ENCODE measurements at regions not wholly inside any gene's neighbourhood (a gene's known extent, or its start where the extent isn't known, plus 50 kb on each side); places are given as distances from the start of the nearest gene placed in this dataset.

DNA sequence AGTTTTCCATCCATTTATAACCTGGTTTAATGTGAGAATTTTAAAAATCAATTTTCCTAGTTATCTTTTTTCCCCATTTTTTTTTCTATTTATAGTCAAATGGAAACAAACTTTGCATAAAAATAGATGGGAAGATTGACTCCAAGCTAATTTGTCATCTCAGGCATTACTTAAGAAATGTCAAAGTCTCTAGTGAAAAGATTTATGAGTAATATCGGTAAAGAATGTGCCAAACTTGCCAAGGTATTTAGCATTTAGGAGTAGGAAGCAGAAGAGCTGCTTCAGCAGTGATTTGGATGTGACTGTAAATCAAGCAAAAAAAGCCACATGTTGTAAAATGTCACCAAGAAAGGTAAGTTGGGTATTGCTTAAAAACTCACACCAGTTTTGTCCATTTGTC lies 108.6 kb downstream of the LACC1 start:
- no peak for DNase-seq
- Histone ChIP-seq H3K27me3 (no peaks in the 10 kb centered on the region), H3K4me1 (peaks cover 0 to 3% (median 0%) of the 10 kb centered on the region in 4 donors), H3K36me3 (no peaks in the 10 kb centered on the region), H3K27ac (no peak overlapping the region), H3K4me3 (no peak overlapping the region), H3K9me3 (no peaks in the 10 kb centered on the region)
- TF ChIP-seq EP300 (IDR thresholded peaks at IDR 0.05; ENCODE audit: low read depth) = no peak
- no peak for TF ChIP-seq POLR2A (IDR thresholded peaks at IDR 0.05)
- no peak for TF ChIP-seq POLR2AphosphoS5 (IDR thresholded peaks at IDR 0.05)
- TF ChIP-seq, protein P1, sequence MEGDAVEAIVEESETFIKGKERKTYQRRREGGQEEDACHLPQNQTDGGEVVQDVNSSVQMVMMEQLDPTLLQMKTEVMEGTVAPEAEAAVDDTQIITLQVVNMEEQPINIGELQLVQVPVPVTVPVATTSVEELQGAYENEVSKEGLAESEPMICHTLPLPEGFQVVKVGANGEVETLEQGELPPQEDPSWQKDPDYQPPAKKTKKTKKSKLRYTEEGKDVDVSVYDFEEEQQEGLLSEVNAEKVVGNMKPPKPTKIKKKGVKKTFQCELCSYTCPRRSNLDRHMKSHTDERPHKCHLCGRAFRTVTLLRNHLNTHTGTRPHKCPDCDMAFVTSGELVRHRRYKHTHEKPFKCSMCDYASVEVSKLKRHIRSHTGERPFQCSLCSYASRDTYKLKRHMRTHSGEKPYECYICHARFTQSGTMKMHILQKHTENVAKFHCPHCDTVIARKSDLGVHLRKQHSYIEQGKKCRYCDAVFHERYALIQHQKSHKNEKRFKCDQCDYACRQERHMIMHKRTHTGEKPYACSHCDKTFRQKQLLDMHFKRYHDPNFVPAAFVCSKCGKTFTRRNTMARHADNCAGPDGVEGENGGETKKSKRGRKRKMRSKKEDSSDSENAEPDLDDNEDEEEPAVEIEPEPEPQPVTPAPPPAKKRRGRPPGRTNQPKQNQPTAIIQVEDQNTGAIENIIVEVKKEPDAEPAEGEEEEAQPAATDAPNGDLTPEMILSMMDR (IDR thresholded peaks at IDR 0.05) = no peak
- in situ Hi-C loops (cut with MboI; ENCODE audit: low pct_ligation_motif_present in 1 of 4, low pct_unique_long_range_greater_than_20kb in 1 of 4, low sequenced_read_pairs in 3 of 4) = no loop called here
- intact Hi-C loops (cut with DNase I; ENCODE audit: low total_unique reads) = no loop called here
- 66 to 67% methylated on average over 1 of the region's 1 CpG for WGBS, 2 donors (ENCODE audit: low coverage in 1 of 2)

DNA sequence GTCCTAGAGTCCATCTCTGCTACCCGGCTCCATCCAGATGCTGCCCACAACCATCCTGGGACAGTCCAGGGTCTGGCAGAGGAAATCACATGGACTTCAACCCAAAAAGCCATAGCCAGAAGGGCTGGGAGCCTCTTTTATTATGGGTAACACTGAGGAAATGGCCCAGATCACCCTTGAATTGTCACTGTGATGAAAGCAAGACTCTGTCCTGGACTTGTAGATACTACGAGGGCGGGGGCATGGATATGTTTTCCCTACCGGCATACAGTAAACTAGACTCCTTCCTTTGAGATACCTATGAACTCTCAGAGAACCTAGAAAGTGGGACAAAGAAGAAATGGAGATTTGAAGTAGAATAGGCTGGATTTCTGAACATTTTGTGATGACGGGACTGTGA lies 110.3 kb downstream of the LACC1 start:
- H3K27ac ChIP-seq = no peak overlapping the region
- peaks cover 6 to 9% of the 10 kb centered on the region in 2 donors for H3K9me3 ChIP-seq
- peaks cover 0 to 3% (median 0%) of the 10 kb centered on the region in 4 donors for H3K4me1 ChIP-seq
- no peak overlapping the region for H3K4me3 ChIP-seq
- no peaks in the 10 kb centered on the region for H3K36me3 ChIP-seq
- no peak for TF ChIP-seq POLR2AphosphoS5 (IDR thresholded peaks at IDR 0.05)
- TF ChIP-seq, protein P1 (IDR thresholded peaks at IDR 0.05) = no peak
- TF ChIP-seq POLR2A (IDR thresholded peaks at IDR 0.05) = no peak
- no peak for TF ChIP-seq EP300 (IDR thresholded peaks at IDR 0.05; ENCODE audit: low read depth)
- peaks cover 3% of the 10 kb centered on the region for H3K27me3 ChIP-seq
- 60 to 71% methylated on average over 1 to 5 of the region's 5 CpGs for WGBS, 2 donors (ENCODE audit: low coverage in 1 of 2)
- in situ Hi-C loops (cut with MboI; ENCODE audit: low pct_ligation_motif_present in 1 of 4, low pct_unique_long_range_greater_than_20kb in 1 of 4, low sequenced_read_pairs in 3 of 4) = no loop called here
- intact Hi-C loops (cut with DNase I; ENCODE audit: low total_unique reads) = no loop called here
- no peak for DNase-seq

DNA sequence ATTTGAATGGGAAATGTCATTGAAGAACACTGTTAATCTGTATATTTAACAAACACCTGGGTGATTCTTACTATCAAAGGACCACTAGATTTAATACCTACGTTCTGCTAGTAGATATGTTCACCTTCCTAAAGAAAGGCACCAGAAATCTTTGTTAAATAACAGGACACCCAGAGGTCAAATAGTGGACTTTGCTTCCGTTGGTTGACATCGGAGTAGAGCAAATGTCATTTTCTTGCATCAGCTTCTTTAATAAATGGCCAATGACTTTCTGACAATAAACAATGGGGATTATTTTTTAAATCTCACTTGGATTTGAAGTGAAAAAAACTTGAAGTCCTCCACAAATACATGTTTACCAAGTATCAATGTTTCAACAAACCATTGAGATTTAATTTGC lies 111.1 kb downstream of the LACC1 start:
- TF ChIP-seq, protein P1 (IDR thresholded peaks at IDR 0.05) = no peak
- TF ChIP-seq EP300 (IDR thresholded peaks at IDR 0.05; ENCODE audit: low read depth) (no peak), POLR2A (IDR thresholded peaks at IDR 0.05) (no peak), POLR2AphosphoS5 (IDR thresholded peaks at IDR 0.05) (no peak)
- in situ Hi-C loops (cut with MboI; ENCODE audit: low pct_ligation_motif_present in 1 of 4, low pct_unique_long_range_greater_than_20kb in 1 of 4, low sequenced_read_pairs in 3 of 4) = no loop called here
- H3K27me3 ChIP-seq = peaks cover 3% of the 10 kb centered on the region
- H3K9me3 ChIP-seq = peaks cover 7 to 9% of the 10 kb centered on the region in 2 donors
- WGBS, 2 donors (ENCODE audit: low coverage in 1 of 2) = 81 to 87% methylated on average over 3 of the region's 3 CpGs
- peaks cover 0 to 3% (median 0%) of the 10 kb centered on the region in 4 donors for H3K4me1 ChIP-seq
- DNase-seq = no peak
- H3K4me3 ChIP-seq = no peak overlapping the region
- H3K27ac ChIP-seq = no peak overlapping the region
- H3K36me3 ChIP-seq = no peaks in the 10 kb centered on the region
- intact Hi-C loops (cut with DNase I; ENCODE audit: low total_unique reads) = no loop called here

DNA sequence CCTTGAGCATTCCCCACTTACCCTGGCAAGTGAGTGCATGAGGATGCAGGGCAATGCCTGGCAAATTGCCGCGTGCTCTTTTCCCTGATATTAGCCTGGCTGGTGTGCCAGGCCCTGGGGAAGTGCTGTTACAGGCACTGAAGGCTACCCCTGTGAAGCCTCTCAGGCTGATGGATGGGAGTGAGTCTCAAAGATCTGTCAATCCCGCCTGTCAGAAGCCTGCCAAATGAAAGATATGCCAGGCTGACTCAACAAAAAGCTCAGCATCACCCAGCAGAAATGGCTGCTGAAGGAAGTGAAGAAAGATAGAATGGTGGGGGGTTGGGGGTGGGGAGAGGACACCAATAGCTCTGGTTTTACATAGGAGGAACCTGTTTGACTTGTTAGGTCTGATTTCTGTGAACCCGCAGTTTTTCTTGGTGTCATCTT lies 112.1 kb downstream of the LACC1 start:
- no peak overlapping the region for H3K4me3 ChIP-seq
- no peaks in the 10 kb centered on the region for H3K4me1 ChIP-seq
- peaks cover 3% of the 10 kb centered on the region for H3K27me3 ChIP-seq
- intact Hi-C loops (cut with DNase I; ENCODE audit: low total_unique reads) (no loop called here), in situ Hi-C loops (cut with MboI; ENCODE audit: low pct_ligation_motif_present in 1 of 4, low pct_unique_long_range_greater_than_20kb in 1 of 4, low sequenced_read_pairs in 3 of 4) (no loop called here)
- H3K9me3 ChIP-seq = peaks cover 7 to 9% of the 10 kb centered on the region in 2 donors
- no peaks in the 10 kb centered on the region for H3K36me3 ChIP-seq
- DNase-seq = no peak
- 80 to 88% methylated on average over 1 to 4 of the region's 4 CpGs for WGBS, 2 donors (ENCODE audit: low coverage in 1 of 2)
- TF ChIP-seq, protein P1 (IDR thresholded peaks at IDR 0.05) = no peak
- TF ChIP-seq EP300 (IDR thresholded peaks at IDR 0.05; ENCODE audit: low read depth) (no peak), POLR2A (IDR thresholded peaks at IDR 0.05) (no peak), POLR2AphosphoS5 (IDR thresholded peaks at IDR 0.05) (no peak)
- H3K27ac ChIP-seq = no peak overlapping the region

All from transverse colon (tissue), 4 donors.